ENCODE measurements at regions not wholly inside any gene's neighbourhood (a gene's known extent, or its start where the extent isn't known, plus 50 kb on each side); places are given as distances from the start of the nearest gene placed in this dataset.

- H3K4me3 ChIP-seq (ENCODE audit: low read depth, low read length): no peak overlapping the region
- no peak for TF ChIP-seq CTCF (IDR thresholded peaks at IDR 0.05; ENCODE audit: low read depth, low read length)
Measured at GRCh38 chr2:234375176-234375880, 121.6 kb downstream of the ARL4C start.

- H3K4me3 ChIP-seq (ENCODE audit: low read depth, low read length): no peak overlapping the region
- no peak for TF ChIP-seq CTCF (IDR thresholded peaks at IDR 0.05; ENCODE audit: low read depth, low read length)
Measured at GRCh38 chr2:234374736-234375135, 122.1 kb downstream of the ARL4C start.

- TF ChIP-seq CTCF (IDR thresholded peaks at IDR 0.05; ENCODE audit: low read depth, low read length): no peak
- no peak overlapping the region for H3K4me3 ChIP-seq (ENCODE audit: low read depth, low read length)
Measured at GRCh38 chr2:234374150-234374508, 122.8 kb downstream of the ARL4C start.

- TF ChIP-seq CTCF (IDR thresholded peaks at IDR 0.05; ENCODE audit: low read depth, low read length): no peak
Measured at GRCh38 chr2:234373481-234374149, 123.3 kb downstream of the ARL4C start.

GRCh38 chr2:234373060-234373459 lies 123.8 kb downstream of the ARL4C start:
- TF ChIP-seq CTCF (IDR thresholded peaks at IDR 0.05; ENCODE audit: low read depth, low read length): no peak
- H3K4me3 ChIP-seq (ENCODE audit: low read depth, low read length): no peak overlapping the region

More at GRCh38 chr2:234373481-234374149, 123.3 kb downstream of the ARL4C start:
- no peak overlapping the region for H3K4me3 ChIP-seq (ENCODE audit: low read depth, low read length)

- no peak for TF ChIP-seq CTCF (IDR thresholded peaks at IDR 0.05; ENCODE audit: low read depth, low read length)
- no peak overlapping the region for H3K4me3 ChIP-seq (ENCODE audit: low read depth, low read length)
Measured at GRCh38 chr2:234372506-234372905, 124.4 kb downstream of the ARL4C start.

- no peak for TF ChIP-seq CTCF (IDR thresholded peaks at IDR 0.05; ENCODE audit: low read depth, low read length)
- H3K4me3 ChIP-seq (ENCODE audit: low read depth, low read length): no peak overlapping the region
Measured at GRCh38 chr2:234368861-234369261, 128.0 kb downstream of the ARL4C start.

All from WI38 (cell line).